KOPT-K1 (cell line): ENCODE measurements at regions not wholly inside any gene's neighbourhood (a gene's known extent, or its start where the extent isn't known, plus 50 kb on each side); places are given as distances from the start of the nearest gene placed in this dataset.

Source experiments
- H3K27ac ChIP-seq: fragments of 200-600 bp; sonication (generic); 2 replicates; pipeline ENCODE4 v1.5.1; 2016; ENCODE audit warnings: antibody characterized with exemption, mild to moderate bottlenecking, low read depth, low read length; ENCODE audit not compliant: poor library complexity, severe bottlenecking
- H3K36me3 ChIP-seq: fragments of 200-600 bp; sonication (generic); 2 replicates; pipeline ENCODE4 v1.5.1; 2017; ENCODE audit warnings: antibody characterized with exemption, mild to moderate bottlenecking, low read length, moderate library complexity; ENCODE audit not compliant: insufficient read depth
- H3K9me3 ChIP-seq: fragments of 200-600 bp; sonication (generic); 2 replicates; pipeline ENCODE4 v1.5.1; 2017; ENCODE audit warnings: antibody characterized with exemption, low read length, mild to moderate bottlenecking; ENCODE audit not compliant: insufficient read depth, poor library complexity, severe bottlenecking

- Histone ChIP-seq H3K9me3 (no peaks in the 10 kb centered on the region), H3K36me3 (no peaks in the 10 kb centered on the region), H3K27ac (no peak overlapping the region)
Observed at GRCh38 chrX:125004799-125005198, 314.9 kb upstream of the TEX13C start.

GRCh38 chrX:125005863-125006262, 313.8 kb upstream of the TEX13C start:
- Histone ChIP-seq H3K27ac (no peak overlapping the region), H3K36me3 (no peaks in the 10 kb centered on the region), H3K9me3 (no peaks in the 10 kb centered on the region)

DNA sequence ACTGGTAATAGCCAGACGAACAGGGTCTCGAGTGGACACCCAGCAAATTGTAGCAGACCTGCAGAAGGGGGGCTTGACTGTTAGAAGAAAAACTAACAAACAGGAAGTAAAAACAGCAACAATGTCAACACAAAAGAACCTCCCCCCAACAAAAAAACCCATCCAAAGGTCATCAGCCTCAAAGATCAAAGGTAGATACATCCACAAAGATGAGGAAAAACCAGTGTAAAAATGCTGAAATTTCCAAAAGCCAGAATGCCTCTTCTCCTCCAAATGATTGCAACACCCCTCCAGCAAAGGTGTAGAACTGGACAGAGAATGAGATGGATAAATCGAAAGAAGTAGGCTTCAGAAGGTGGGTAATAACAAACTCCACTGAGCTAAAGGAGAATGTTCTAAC, 313.0 kb upstream of the TEX13C start:
- H3K36me3 ChIP-seq = no peaks in the 10 kb centered on the region
- no peaks in the 10 kb centered on the region for H3K9me3 ChIP-seq
- no peak overlapping the region for H3K27ac ChIP-seq

DNA sequence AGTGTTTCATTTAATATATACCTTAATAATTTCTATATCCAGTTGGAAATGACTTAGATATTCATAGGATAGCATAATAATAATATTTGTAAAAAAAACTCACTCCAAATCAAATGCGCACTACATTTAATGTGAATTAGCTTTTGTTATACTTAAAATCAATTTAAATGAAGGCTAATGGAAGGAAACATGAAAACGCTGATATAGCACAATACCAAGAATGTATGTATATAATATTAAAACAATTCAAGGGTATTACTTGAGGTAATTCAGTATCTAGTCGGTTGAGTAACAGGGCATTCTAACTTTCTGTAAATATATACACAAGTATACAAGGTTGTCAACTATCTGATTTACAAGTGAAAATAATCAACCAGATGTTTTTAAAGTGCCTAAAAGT, 307.1 kb upstream of the TEX13C start:
- Histone ChIP-seq H3K27ac (no peak overlapping the region), H3K9me3 (no peaks in the 10 kb centered on the region), H3K36me3 (no peaks in the 10 kb centered on the region)

GRCh38 chrX:125029131-125029530, 290.5 kb upstream of the TEX13C start:
- H3K36me3 ChIP-seq = no peaks in the 10 kb centered on the region
- no peaks in the 10 kb centered on the region for H3K9me3 ChIP-seq
- no peak overlapping the region for H3K27ac ChIP-seq
